ENCODE measurements at regions not wholly inside any gene's neighbourhood (a gene's known extent, or its start where the extent isn't known, plus 50 kb on each side); places are given as distances from the start of the nearest gene placed in this dataset.

DNA sequence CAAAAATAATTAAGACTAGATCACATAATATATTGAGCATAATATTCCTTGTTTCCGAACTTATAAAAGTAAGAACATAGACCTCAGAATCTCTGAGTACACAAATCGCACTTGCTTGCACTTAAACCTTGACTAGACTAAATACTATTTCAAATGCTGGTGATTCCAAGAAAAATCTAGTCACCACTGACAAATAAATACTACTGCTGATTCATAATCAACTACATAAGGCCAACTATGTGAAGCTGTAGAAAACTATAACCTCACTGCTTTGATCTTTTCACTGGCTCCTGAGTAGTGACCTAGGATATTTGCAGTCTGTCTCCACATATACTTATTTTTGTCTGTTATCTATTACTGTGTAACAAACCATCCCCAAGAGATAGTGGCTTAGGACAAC lies 245.4 kb downstream of the DIO2 start:
- TF ChIP-seq, protein P1, sequence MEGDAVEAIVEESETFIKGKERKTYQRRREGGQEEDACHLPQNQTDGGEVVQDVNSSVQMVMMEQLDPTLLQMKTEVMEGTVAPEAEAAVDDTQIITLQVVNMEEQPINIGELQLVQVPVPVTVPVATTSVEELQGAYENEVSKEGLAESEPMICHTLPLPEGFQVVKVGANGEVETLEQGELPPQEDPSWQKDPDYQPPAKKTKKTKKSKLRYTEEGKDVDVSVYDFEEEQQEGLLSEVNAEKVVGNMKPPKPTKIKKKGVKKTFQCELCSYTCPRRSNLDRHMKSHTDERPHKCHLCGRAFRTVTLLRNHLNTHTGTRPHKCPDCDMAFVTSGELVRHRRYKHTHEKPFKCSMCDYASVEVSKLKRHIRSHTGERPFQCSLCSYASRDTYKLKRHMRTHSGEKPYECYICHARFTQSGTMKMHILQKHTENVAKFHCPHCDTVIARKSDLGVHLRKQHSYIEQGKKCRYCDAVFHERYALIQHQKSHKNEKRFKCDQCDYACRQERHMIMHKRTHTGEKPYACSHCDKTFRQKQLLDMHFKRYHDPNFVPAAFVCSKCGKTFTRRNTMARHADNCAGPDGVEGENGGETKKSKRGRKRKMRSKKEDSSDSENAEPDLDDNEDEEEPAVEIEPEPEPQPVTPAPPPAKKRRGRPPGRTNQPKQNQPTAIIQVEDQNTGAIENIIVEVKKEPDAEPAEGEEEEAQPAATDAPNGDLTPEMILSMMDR (conservative IDR thresholded peaks at IDR 0.05 in 1 of 2, IDR thresholded peaks at IDR 0.05 in 1 of 2; ENCODE audit: low read depth in 1 of 2, low read length in 2 of 2): no peak
- no peak for TF ChIP-seq EZH2 (IDR thresholded peaks at IDR 0.05; ENCODE audit: low read length, missing control alignments)

Measured in fibroblast of lung (primary cell).